HepG2 (cell line): ENCODE measurements at regions not wholly inside any gene's neighbourhood (a gene's known extent, or its start where the extent isn't known, plus 50 kb on each side); places are given as distances from the start of the nearest gene placed in this dataset.

Source experiments
- ATAC-seq: fragments of 200-7000 bp; cut with Tn5 transposase; 3 replicates; pipeline ENCODE4 v1.9.1; 2020; ENCODE audit warnings: mild to moderate bottlenecking, moderate library complexity
- BruUV-seq: library from RNA; stranded (reverse); fragments of 400-500 nt; replicated peaks from 2 replicates; lab custom pipeline; 2021; lab: Mats Ljungman, UMichigan
- CTCF ChIA-PET: fragments of 300-600 bp; formaldehyde crosslinking; extraction: SDS; loops from one replicate; lab custom pipeline; 2021; ENCODE audit warnings: low total read pairs, inconsistent platforms, low intra/inter-chr PET ratio; lab: Yijun Ruan, JAX
- POLR2A ChIA-PET: fragments of 350-600 bp; sonication (Branson Sonifier 250); formaldehyde crosslinking; loops from one replicate; lab custom pipeline; 2020; ENCODE audit warnings: antibody characterized with exemption, inconsistent platforms; lab: Yijun Ruan, JAX
- DNase-seq: peaks from one replicate; pipeline ENCODE4 v3.0.0-alpha.2; 2015; ENCODE audit warnings: low spot score
- FAIRE-seq: peaks from 3 replicates; lab custom pipeline; 2011; peaks lifted over from hg19 to GRCh38; lab: Jason Lieb, UNC
- H2AFZ ChIP-seq: one replicate; pipeline ENCODE4 v1.6.1; 2011; ENCODE audit warnings: low read length, inconsistent platforms
- H3K27ac ChIP-seq: fragments of 300-600 bp; 3 replicates; pipeline ENCODE4 v1.8.0; 2011; ENCODE audit warnings: mixed run types, mild to moderate bottlenecking, mixed read lengths, low read length, inconsistent platforms; ENCODE audit not compliant: insufficient read depth; ENCODE audit errors: extremely low read length
- H3K27me3 ChIP-seq, 2 experiments: fragments of 200-600 bp in 1 of 2; 2 replicates in 1 of 2; 3 replicates in 1 of 2; pipeline versions ENCODE4 v1.6.0 to v1.8.0; 2011; ENCODE audit warnings: low read length in 2 of 2, mild to moderate bottlenecking in 2 of 2, moderate library complexity in 2 of 2, inconsistent platforms in 1 of 2; ENCODE audit not compliant: insufficient read depth in 2 of 2, control insufficient read depth in 1 of 2
- H3K36me3 ChIP-seq, 2 experiments: fragments of 200-600 bp in 1 of 2; replicated peaks in 1 of 2; 2 replicates in 1 of 2; 3 replicates in 1 of 2; pipeline versions ENCODE4 v1.5.1 to v1.8.0; 2011; ENCODE audit warnings: low read length in 2 of 2, inconsistent platforms in 1 of 2; ENCODE audit not compliant: insufficient read depth in 2 of 2, control insufficient read depth in 1 of 2
- H3K4me1 ChIP-seq: 2 replicates; pipeline ENCODE4 v1.5.1; 2012; ENCODE audit warnings: low read length, inconsistent platforms; ENCODE audit not compliant: insufficient read depth
- H3K4me2 ChIP-seq: 2 replicates; pipeline ENCODE4 v1.6.0; 2011; ENCODE audit warnings: low read depth, low read length, inconsistent platforms
- H3K4me3 ChIP-seq, 3 experiments: fragments of 200-600 bp in 1 of 3; sonication (generic), shearing (Covaris generic) in 1 of 3; replicated peaks in 1 of 3; 2 replicates each; pipeline ENCODE4 v1.5.1; 2011 to 2016; ENCODE audit warnings: low read length in 3 of 3, inconsistent platforms in 2 of 3, low read depth in 2 of 3, mild to moderate bottlenecking in 2 of 3, control low read depth in 1 of 3, mixed read lengths in 1 of 3; ENCODE audit not compliant: insufficient read depth in 1 of 3
- H3K79me2 ChIP-seq: one replicate; pipeline ENCODE4 v1.6.1; 2011; ENCODE audit warnings: low read length, inconsistent platforms; ENCODE audit not compliant: insufficient read depth
- H3K9ac ChIP-seq: 2 replicates; pipeline ENCODE4 v1.6.0; 2011; ENCODE audit warnings: mild to moderate bottlenecking, low read depth, low read length, inconsistent platforms; ENCODE audit not compliant: insufficient read depth
- H3K9me3 ChIP-seq: 2 replicates; pipeline ENCODE4 v1.5.1; 2012; ENCODE audit warnings: mild to moderate bottlenecking, low read length
- H4K20me1 ChIP-seq: 2 replicates; pipeline ENCODE4 v1.6.0; 2011; ENCODE audit warnings: inconsistent platforms, mild to moderate bottlenecking, low read length, moderate library complexity; ENCODE audit not compliant: insufficient read depth
- BCL6 ChIP-seq: IDR thresholded peaks from 2 replicates; pipeline ENCODE4 v1.6.1; 2016; ENCODE audit warnings: missing genetic modification reagents, missing compliant biosample characterization
- BRF2 ChIP-seq: sonication (generic); formaldehyde crosslinking; IDR thresholded peaks from 2 replicates; pipeline ENCODE4 v1.8.1; 2022; ENCODE audit warnings: mild to moderate bottlenecking, missing genetic modification reagents
- JDP2 ChIP-seq: sonication (generic); formaldehyde crosslinking; IDR thresholded peaks from 2 replicates; pipeline ENCODE4 v1.8.1; 2022; ENCODE audit warnings: missing genetic modification reagents, borderline replicate concordance
- MBNL3 ChIP-seq: fragments of 250-450 bp; sonication (Bioruptor Pico); conservative IDR thresholded peaks from 2 replicates; pipeline ENCODE4 v1.8.0; 2022; ENCODE audit warnings: mild to moderate bottlenecking, inconsistent platforms
- PHF21A ChIP-seq: sonication (generic); formaldehyde crosslinking; IDR thresholded peaks from 2 replicates; pipeline ENCODE4 v1.5.0; 2020; ENCODE audit warnings: mild to moderate bottlenecking, missing genetic modification reagents
- RBAK ChIP-seq: sonication (generic); formaldehyde crosslinking; IDR thresholded peaks from 2 replicates; pipeline ENCODE4 v1.5.1; 2020; ENCODE audit warnings: mild to moderate bottlenecking, missing genetic modification reagents
- REST ChIP-seq, 2 experiments: IDR thresholded peaks; 2 replicates each; pipeline ENCODE4 v1.6.1; 2011 to 2012; ENCODE audit warnings: low read length in 2 of 2, borderline replicate concordance in 1 of 2, low read depth in 1 of 2, mild to moderate bottlenecking in 1 of 2, moderate library complexity in 1 of 2
- SRF ChIP-seq: IDR thresholded peaks from 2 replicates; pipeline ENCODE4 v1.6.1; 2011; ENCODE audit warnings: mild to moderate bottlenecking, low read depth, low read length, moderate library complexity
- TCF7L2 ChIP-seq: IDR thresholded peaks from 2 replicates; pipeline ENCODE4 v1.6.1; 2011; ENCODE audit warnings: mild to moderate bottlenecking, low read depth, low read length, moderate library complexity
- ZFP36L2 ChIP-seq: sonication (generic); formaldehyde crosslinking; IDR thresholded peaks from 2 replicates; pipeline ENCODE4 v1.4.0; 2020; ENCODE audit warnings: missing genetic modification reagents
- WGBS: methylation state at CpG from one replicate; pipeline ENCODE4 v1.1.6; 2017; ENCODE audit warnings: low lambda C conversion rate; 5-methylcytosine and 5-hydroxymethylcytosine counted together
- in situ Hi-C: cut with HindIII; loops from 2 replicates; pipeline ENCODE4 v1.10.0; 2017; ENCODE audit warnings: low pct_unique_long_range_greater_than_20kb; ENCODE audit not compliant: extremely low pct_ligation_motif_present
- intact Hi-C: fragments of 100-400 bp; cut with micrococcal nuclease; formaldehyde crosslinking; loops from one replicate; pipeline ENCODE4 v1.10.0; 2022; ENCODE audit not compliant: unreplicated experiment

- WGBS, result 0% methylated on average over 3 of the region's 4 CpGs
- ChIA-PET POLR2A (no interaction called here), CTCF (no interaction called here)
- peaks cover 0 to 9% of the 10 kb centered on the region in 2 experiments; a peak in 2 of 5 replicates for H3K27me3 ChIP-seq
- H3K4me2 ChIP-seq, result no peak overlapping the region
- H3K79me2 ChIP-seq, result no peaks in the 10 kb centered on the region
- ATAC-seq (no peak), FAIRE-seq (no peak), DNase-seq (no peak)
- intact Hi-C loops (no loop called here), in situ Hi-C loops (no loop called here)
- H3K36me3 ChIP-seq, result no peaks in the 10 kb centered on the region
- no peak overlapping the region for H3K9ac ChIP-seq
- H4K20me1 ChIP-seq, result no peaks in the 10 kb centered on the region
- no peaks in the 10 kb centered on the region for H3K4me1 ChIP-seq
- H3K4me3 ChIP-seq, result no peak overlapping the region
- H3K27ac ChIP-seq, result no peak overlapping the region
- no TSS peak for BruUV-seq
- no peaks in the 10 kb centered on the region for H3K9me3 ChIP-seq
- no peak overlapping the region for H2AFZ ChIP-seq
- TF ChIP-seq RBAK (CRISPR knock-in tag), result no peak
Observed at GRCh38 chr11:11081776-11082175, 223.9 kb upstream of the ZBED5 start.

GRCh38 chr11:11081288-11081687 lies 223.4 kb upstream of the ZBED5 start:
- Histone ChIP-seq H4K20me1 (no peaks in the 10 kb centered on the region), H3K27ac (no peak overlapping the region), H3K4me2 (no peak overlapping the region), H3K27me3 (peaks cover 0 to 9% of the 10 kb centered on the region in 2 experiments; a peak in 2 of 5 replicates), H3K9me3 (no peaks in the 10 kb centered on the region), H3K79me2 (no peaks in the 10 kb centered on the region), H3K4me3 (no peak overlapping the region), H2AFZ (no peak overlapping the region), H3K9ac (no peak overlapping the region), H3K36me3 (no peaks in the 10 kb centered on the region), H3K4me1 (no peaks in the 10 kb centered on the region)
- POLR2A ChIA-PET, result no interaction called here
- intact Hi-C loops, result no loop called here
- ATAC-seq, result no peak
- CTCF ChIA-PET, result no interaction called here
- in situ Hi-C loops, result no loop called here
- DNase-seq, result no peak
- FAIRE-seq, result no peak
- WGBS, result 23% methylated on average over 4 of the region's 4 CpGs
- no TSS peak for BruUV-seq
- TF ChIP-seq REST (IDR thresholded peaks at IDR 0.05; ENCODE audit: borderline replicate concordance in 1 of 2, low read depth in 1 of 2, low read length in 2 of 2) (no peak), BCL6 (CRISPR knock-in tag) (no peak), PHF21A (CRISPR knock-in tag) (no peak), BRF2 (CRISPR knock-in tag) (no peak), SRF (no peak), ZFP36L2 (CRISPR knock-in tag) (no peak), JDP2 (CRISPR knock-in tag) (no peak), TCF7L2 (no peak), MBNL3 (CRISPR knock-in tag) (no peak)
